D341Med (cell line): ENCODE measurements at regions not wholly inside any gene's neighbourhood (a gene's known extent, or its start where the extent isn't known, plus 50 kb on each side); places are given as distances from the start of the nearest gene placed in this dataset.
A peak's percentile ranks its signal among the peaks of the same experiment; 100 is the strongest.
"Not testable (repeated sequence)": the region's sequence is repeated elsewhere in the genome, so short reads cannot be mapped to it uniquely, and the experiment has no call there.

Experiments used
- DNase-seq: peaks from one replicate; pipeline ENCODE4 v3.0.0; 2012; ENCODE audit warnings: low spot score

- DNase-seq = no peak
Measured at GRCh38 chr11:134866215-134866614, 454.2 kb upstream of the B3GAT1 start.

DNA sequence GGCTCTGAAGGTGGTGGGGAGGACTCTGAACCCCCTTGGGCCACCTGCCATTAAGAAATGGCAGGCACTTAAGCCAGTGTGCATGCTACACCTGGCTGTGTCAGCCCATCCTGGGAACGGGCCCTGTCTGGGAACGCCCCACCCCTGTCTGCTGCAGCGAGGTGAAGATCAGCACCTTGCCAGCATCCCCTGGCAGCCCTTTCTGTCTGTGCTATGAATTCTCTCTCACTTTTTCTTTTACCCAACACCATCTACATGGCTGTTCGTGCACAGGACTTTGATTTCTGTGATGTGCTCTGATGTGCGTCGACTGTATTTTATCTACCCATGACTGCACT, 452.9 kb upstream of the B3GAT1 start:
- no peak for DNase-seq

DNA sequence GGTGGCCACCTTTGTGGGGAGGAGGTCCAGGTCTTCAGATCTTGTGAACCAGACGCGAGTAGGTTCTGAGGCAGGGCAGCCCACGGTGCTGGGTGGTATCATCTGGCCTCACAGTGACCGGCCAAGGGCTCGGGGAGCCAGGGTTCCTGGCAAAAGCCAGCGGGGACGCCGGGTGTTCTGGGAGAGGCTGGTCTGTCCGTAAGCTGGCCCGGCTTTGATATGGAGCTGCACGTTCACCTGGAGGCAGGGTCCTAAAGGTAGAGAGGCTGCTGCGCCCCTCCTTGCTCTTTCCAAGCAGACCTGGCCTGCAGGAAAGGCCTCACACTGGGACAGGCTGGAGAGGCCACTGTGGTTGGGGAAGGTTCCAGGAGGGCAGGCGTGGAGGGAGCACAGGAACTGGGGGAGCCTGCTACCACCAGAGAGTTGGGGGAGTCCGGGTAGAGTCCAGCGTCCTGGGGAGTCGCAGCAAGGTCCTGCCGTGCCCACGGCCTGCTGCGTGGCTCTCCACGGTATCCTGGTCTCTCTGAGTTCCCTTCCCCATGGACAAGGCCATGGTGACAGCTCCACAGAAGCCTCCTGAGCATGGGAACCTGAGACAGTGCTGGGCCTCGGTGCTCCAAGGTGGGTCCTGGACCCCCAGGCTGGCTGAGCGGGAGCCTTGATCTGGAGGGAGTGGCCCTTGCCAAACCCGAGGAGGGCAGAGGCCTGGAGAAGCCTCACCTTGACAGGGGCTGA, 452.4 kb upstream of the B3GAT1 start:
- no peak for DNase-seq

GRCh38 chr11:134863294-134863693, 451.3 kb upstream of the B3GAT1 start:
- DNase-seq = no peak

DNA sequence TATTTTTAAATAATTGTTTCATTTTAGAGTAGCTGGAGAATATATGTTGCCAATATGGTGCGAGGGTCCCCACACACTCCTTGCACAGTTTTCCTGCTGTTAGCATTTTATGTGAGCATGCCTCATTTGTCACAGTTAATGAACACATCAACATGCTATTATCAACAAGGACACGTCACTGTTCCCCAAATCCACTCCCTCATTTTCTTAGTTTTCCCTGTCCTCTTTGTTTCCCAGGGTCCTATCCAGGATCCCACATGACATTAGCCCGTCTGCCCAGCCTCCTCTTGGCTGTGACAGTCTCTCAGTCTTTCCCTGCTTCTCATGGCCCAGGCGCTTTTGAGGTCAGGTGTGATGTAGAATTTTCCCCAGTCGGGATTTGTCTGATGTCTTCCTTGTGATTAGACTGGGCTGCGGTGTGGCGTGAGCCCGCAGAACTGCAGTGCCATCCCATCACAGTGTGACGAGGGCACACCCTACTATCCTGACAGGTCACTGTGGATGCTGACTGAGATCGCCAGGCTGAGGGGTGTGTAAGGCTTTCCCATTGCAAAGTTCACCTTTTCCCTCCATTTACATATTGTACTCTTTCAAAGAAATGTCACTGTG, 450.6 kb upstream of the B3GAT1 start:
- DNase-seq = no peak

DNA sequence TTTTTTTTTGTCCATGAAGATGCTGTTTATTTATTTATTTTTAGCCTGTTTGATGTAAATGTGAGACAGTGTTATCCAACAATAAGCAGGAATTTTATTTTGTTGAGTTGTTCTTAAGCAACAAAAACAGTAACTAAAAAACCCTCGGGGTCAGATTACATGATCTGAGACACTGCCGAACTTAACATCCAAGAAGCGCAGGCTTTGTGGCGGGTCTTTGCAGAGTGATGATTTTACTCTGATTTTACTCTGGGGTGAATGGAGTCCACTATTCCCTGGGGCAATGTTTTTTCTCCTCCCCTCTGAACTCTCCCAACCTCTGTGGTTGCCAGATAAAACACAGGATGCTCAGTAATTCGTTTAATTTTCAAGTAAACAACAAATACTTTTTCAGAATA, 450.1 kb upstream of the B3GAT1 start:
- no peak for DNase-seq

GRCh38 chr11:134861490-134862104, 449.6 kb upstream of the B3GAT1 start:
- DNase-seq = no peak

DNA sequence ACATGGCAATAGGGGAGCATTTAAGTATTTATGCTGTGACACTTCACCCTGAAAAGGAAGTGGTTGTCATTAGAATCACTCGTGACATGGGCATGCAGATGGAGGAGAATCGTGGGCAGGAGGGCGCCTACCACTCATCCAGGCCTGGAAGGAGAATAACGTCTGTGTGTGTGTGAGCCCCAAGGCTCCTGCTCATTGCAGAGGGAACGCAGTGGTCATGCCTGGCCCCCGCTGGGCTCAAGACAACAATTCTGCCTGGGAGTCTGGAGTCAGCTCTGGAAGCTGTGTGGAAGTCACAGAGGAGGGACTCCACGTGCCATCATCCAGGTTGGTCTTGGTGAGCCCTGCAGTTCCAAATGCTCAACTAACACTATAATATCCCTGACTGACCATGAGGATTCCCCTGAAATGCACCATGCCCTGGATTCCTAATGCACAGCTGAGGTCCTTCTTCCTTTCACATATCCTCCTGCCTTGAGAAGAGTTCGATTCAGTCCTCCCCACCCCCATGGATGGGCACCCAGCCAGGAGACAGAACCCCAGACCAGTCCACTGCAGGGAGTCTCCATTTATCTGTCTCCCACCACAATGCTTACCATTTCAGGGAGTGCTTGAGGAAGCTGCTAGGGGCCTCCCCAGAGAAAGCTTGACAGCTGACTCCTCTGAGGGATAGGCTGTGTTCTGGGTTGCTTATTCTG, 446.9 kb upstream of the B3GAT1 start:
- DNase-seq = no peak

GRCh38 chr11:134857035-134857434, 445.0 kb upstream of the B3GAT1 start:
- no peak for DNase-seq

DNA sequence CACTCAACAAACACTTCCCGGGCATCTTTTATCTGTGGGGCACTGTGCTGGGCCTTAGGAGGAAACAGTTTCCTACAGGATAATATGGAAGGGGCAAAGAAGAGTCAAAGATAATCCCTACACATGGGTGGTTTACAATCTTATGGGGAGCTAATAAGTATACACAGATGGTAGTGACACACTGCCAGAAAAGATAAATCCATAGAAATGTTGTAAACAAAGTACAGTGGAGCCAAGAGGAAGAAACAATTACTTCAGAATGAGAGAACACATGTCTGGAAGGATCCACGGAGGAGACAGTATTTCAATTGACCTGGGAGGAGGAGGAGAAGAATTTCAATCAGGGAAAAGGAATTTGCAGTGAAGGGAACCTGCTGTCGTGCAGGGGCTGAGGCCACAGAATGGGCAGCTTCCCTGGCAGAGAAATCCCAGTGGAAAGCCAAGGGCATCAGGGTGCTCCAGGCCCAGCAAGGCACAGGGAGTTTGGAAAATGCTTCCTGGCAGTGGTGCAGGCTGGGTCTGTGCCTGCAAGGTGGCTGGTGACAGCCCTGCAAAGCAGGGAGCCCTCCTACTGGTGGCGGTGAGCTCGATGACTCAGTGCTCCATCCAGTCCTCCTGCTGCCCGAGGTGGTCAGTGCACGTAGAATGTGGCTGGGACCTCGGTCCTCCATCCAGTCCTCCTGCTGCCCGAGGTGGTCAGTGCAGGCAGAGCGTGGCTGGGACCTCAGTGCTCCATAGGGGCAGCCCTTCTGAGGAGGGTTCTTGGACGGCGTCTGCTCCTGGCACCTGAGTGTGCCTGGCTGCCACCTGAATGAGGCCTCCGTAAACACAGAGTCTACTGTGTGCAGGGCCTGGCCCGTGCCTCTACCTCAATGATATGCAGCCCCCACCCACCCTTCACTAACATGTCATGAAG, 444.3 kb upstream of the B3GAT1 start:
- DNase-seq = no peak

DNA sequence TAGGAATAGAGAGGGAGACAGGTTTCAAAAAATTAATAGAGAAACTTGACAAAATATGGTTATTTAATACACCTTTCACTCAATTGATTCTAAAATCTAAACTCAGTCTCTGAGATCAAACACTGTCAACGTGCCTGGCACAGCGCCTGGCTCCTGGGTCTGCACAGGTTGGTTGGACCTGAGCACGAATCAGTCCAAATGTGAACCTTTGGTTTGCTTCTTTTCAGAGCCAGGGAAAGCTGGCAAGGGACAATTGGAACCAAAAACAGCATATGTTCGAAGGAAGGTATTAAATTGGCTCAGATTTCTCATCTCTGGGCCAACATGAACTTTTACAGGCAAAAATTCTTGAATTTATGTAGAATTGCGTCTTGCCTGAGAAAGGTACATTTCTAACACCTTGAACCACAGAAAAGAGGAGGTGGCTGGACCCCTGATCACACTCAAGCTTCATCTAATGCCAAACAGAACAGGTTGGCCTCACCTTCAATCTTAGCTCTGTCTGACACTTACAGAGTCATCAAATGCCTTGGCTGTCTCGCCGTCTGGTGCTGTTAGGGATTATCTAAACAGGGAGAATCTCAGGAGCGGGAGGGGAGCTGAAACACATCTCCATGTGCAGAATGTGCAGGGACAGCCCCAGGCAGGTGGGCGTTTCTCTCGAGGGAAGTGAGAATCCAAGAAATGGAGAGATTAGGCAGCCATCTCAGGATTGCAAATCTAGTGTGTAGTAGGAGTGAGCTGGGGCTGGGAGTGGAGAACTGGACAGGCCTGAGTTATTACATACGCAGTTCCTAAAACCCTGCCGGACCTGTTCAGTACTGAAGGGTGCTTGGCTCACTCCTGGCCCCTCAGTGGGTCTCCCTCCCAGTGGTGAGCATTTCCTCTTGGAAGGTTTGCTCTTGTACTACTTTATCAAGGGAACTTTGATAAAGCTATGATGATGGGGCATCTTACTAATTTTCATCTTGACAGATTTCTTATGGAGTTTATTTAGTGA, 442.2 kb upstream of the B3GAT1 start:
- peak; percentile 84 for DNase-seq

DNA sequence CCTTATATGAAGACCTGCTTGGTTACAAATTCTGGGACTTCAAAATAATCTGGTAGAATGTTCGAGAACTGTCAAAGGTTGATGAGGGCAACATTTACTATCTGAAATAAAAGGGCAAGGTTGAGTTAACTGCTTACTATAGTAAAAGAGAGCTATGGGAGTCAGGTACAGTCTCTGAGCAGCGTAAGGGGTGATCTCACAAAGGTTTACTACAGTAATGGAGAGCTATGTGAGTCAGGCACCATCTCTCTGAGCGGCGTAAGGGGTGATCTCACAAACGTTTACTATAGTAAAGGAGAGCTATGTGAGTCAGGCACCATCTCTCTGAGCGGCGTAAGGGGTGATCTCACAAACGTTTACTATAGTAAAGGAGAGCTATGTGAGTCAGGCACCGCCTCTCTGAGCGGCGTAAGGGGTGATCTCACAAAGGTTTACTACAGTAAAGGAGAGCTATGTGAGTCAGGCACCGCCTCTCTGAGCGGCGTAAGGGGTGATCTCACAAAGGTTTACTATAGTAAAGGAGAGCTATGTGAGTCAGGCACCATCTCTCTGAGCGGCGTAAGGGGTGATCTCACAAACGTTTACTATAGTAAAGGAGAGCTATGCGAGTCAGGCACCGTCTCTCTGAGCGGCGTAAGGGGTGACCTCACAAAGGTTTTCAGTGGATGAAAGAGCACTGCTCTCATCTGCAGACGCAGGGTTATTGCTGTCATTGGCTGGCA, 439.6 kb upstream of the B3GAT1 start:
- DNase-seq = not testable (repeated sequence)

DNA sequence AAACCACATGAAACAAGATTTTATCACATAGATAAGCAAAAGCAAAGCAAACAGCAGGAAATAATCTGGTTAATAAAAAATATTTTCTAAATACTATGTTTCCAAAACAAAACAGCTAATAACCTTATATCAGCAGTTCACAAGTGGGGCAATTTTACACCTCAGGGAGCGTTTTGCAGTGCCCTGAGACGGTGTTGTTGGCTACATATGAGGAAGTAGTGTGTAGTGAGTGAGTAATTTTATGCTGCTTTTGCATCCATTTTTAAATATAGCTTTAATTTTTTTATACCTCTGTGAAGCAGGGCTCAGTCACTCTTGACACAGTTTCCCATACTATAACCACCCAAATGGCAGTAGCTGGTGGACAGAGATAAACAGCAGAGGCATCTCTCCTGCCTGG, 438.5 kb upstream of the B3GAT1 start:
- no peak for DNase-seq

- DNase-seq = no peak
Measured at GRCh38 chr11:134849833-134850232, 437.8 kb upstream of the B3GAT1 start.

- DNase-seq = no peak
Measured at GRCh38 chr11:134847083-134847715, 435.2 kb upstream of the B3GAT1 start.

- no peak for DNase-seq
Measured at GRCh38 chr11:134846328-134847082, 434.5 kb upstream of the B3GAT1 start.

- DNase-seq = no peak
Measured at GRCh38 chr11:134845474-134846327, 433.7 kb upstream of the B3GAT1 start.

- no peak for DNase-seq
Measured at GRCh38 chr11:134844838-134845237, 432.8 kb upstream of the B3GAT1 start.
